Keratinocyte (primary cell): ENCODE measurements at regions not wholly inside any gene's neighbourhood (a gene's known extent, or its start where the extent isn't known, plus 50 kb on each side); places are given as distances from the start of the nearest gene placed in this dataset.

Experiments used
- EZH2 ChIP-seq: IDR thresholded peaks from one replicate; pipeline ENCODE4 v1.6.1; 2012; ENCODE audit warnings: inconsistent platforms, mild to moderate bottlenecking, low read length, moderate library complexity
- TF ChIP-seq, protein P1 (sequence below), 3 experiments: IDR thresholded peaks in 1 of 3; conservative IDR thresholded peaks in 1 of 3; optimal IDR thresholded peaks in 1 of 3; 2 replicates in 2 of 3; 3 replicates in 1 of 3; pipeline versions ENCODE3 to v1.5.1; 2011; ENCODE audit warnings: low read length in 3 of 3, mild to moderate bottlenecking in 3 of 3, moderate library complexity in 2 of 3, control low read depth in 1 of 3, inconsistent platforms in 1 of 3; ENCODE audit not compliant: insufficient read depth in 2 of 3; ENCODE audit errors: extremely low read depth in 1 of 3

DNA sequence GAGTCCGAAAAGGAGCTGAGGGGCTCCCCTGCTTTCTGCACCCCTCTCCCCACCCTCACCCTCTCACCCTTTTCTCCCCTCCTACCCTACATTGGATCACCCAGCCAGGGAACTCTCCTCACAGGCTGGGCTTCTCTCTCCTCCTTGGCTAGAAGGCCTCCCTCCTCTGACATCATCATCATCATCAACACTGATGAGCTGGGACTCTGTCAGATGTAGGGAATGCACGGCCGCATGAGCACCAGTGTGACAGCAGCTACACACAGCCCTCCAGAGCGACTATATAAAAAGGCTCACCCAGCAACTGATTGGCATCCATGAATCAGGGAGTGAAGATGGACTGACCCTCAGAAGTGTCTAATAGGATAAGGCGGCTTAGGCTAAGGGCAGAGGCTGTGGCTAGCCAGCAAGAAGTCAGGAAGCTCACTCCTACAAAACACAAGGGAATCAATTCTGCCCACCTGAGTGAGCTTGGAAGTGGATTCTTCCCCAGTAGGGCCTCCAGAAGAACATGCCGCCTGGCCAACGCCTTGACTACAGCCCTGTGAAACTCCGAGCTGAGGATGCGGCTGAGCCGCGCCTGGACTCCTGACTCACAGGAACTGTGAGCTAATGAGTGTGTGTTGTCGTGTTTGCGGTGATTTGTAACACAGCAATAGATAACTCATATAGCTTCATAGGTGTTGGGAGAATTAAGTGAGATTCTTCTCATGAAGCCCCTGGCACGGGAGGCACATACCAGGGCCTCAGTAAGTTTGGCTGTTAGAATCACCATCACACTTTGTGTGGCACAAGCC lies 147.6 kb downstream of the FAM43A start:
- no peak for TF ChIP-seq EZH2
- TF ChIP-seq, protein P1, sequence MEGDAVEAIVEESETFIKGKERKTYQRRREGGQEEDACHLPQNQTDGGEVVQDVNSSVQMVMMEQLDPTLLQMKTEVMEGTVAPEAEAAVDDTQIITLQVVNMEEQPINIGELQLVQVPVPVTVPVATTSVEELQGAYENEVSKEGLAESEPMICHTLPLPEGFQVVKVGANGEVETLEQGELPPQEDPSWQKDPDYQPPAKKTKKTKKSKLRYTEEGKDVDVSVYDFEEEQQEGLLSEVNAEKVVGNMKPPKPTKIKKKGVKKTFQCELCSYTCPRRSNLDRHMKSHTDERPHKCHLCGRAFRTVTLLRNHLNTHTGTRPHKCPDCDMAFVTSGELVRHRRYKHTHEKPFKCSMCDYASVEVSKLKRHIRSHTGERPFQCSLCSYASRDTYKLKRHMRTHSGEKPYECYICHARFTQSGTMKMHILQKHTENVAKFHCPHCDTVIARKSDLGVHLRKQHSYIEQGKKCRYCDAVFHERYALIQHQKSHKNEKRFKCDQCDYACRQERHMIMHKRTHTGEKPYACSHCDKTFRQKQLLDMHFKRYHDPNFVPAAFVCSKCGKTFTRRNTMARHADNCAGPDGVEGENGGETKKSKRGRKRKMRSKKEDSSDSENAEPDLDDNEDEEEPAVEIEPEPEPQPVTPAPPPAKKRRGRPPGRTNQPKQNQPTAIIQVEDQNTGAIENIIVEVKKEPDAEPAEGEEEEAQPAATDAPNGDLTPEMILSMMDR (optimal IDR thresholded peaks at IDR 0.05 in 1 of 3, IDR thresholded peaks at IDR 0.05 in 1 of 3, conservative IDR thresholded peaks at IDR 0.05 in 1 of 3; ENCODE audit: extremely low read depth in 1 of 3, insufficient read depth in 2 of 3, low read length in 3 of 3) = no peak
